Hepatocyte (in vitro differentiated cells): ENCODE measurements at regions not wholly inside any gene's neighbourhood (a gene's known extent, or its start where the extent isn't known, plus 50 kb on each side); places are given as distances from the start of the nearest gene placed in this dataset.

Experiments used
- EZH2 ChIP-seq: fragments of 200-600 bp; sonication (generic); IDR thresholded peaks from 2 replicates; pipeline ENCODE4 v1.6.1; 2016; ENCODE audit warnings: antibody characterized with exemption, mild to moderate bottlenecking, borderline replicate concordance
- EZH2phosphoT487 ChIP-seq: fragments of 200-600 bp; sonication (generic); IDR thresholded peaks from one replicate; pipeline ENCODE4 v1.6.1; 2018; ENCODE audit warnings: antibody characterized with exemption, mild to moderate bottlenecking, low read depth, moderate library complexity; ENCODE audit not compliant: unreplicated experiment, severe bottlenecking
- TF ChIP-seq, protein P1 (sequence below): fragments of 200-600 bp; sonication (generic); IDR thresholded peaks from 2 replicates; pipeline ENCODE4 v1.5.1; 2016; ENCODE audit warnings: antibody characterized with exemption, mild to moderate bottlenecking; ENCODE audit not compliant: poor library complexity

DNA sequence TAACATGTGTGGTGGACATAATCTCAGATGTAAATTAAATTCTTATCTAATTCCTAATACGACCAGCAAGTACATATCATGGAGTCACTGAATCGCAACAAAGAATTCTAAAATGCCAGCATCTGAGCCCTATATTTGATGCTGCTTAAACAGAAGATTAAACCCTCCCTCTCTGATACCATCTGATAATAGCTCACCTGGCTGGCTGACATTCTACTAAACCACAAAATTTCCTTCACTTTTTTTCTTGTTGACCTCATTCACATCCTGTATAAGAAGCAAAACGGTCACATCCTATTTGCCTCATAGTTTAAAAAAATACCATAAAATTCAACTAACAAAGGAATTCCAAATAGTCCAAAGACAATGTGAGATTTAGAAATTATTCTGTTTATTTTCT is 371.6 kb upstream of the SLC8A1 start:
- TF ChIP-seq, protein P1, sequence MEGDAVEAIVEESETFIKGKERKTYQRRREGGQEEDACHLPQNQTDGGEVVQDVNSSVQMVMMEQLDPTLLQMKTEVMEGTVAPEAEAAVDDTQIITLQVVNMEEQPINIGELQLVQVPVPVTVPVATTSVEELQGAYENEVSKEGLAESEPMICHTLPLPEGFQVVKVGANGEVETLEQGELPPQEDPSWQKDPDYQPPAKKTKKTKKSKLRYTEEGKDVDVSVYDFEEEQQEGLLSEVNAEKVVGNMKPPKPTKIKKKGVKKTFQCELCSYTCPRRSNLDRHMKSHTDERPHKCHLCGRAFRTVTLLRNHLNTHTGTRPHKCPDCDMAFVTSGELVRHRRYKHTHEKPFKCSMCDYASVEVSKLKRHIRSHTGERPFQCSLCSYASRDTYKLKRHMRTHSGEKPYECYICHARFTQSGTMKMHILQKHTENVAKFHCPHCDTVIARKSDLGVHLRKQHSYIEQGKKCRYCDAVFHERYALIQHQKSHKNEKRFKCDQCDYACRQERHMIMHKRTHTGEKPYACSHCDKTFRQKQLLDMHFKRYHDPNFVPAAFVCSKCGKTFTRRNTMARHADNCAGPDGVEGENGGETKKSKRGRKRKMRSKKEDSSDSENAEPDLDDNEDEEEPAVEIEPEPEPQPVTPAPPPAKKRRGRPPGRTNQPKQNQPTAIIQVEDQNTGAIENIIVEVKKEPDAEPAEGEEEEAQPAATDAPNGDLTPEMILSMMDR = no peak
- TF ChIP-seq EZH2 (no peak), EZH2phosphoT487 (no peak)
